IMR-90 (cell line): ENCODE measurements at regions not wholly inside any gene's neighbourhood (a gene's known extent, or its start where the extent isn't known, plus 50 kb on each side); places are given as distances from the start of the nearest gene placed in this dataset.

Experiments
- ATAC-seq: fragments of 200-7000 bp; cut with Tn5 transposase; 2 replicates; pipeline ENCODE4 v1.9.1; 2020; ENCODE audit warnings: low read depth, mild to moderate bottlenecking, moderate library complexity
- BruUV-seq: library from RNA; stranded (reverse); fragments of 400-500 nt; replicated peaks from 2 replicates; lab custom pipeline; 2021; lab: Mats Ljungman, UMichigan
- CTCF ChIA-PET: fragments of 300-600 bp; formaldehyde crosslinking; extraction: SDS; loops from one replicate; lab custom pipeline; 2021; ENCODE audit warnings: antibody characterized with exemption; lab: Yijun Ruan, JAX
- POLR2A ChIA-PET: fragments of 300-600 bp; sonication (Branson Sonifier 250); formaldehyde crosslinking; loops from one replicate; lab custom pipeline; 2022; ENCODE audit warnings: antibody characterized with exemption; ENCODE audit not compliant: unreplicated experiment; lab: Charles Lee
- DNase-seq: peaks from one replicate; pipeline ENCODE4 v3.0.0; 2013
- H2AFZ ChIP-seq: replicated peaks from 2 replicates; pipeline ENCODE3; 2013; ENCODE audit warnings: low read length, mild to moderate bottlenecking; ENCODE audit not compliant: poor library complexity
- H2AK5ac ChIP-seq: 2 replicates; pipeline ENCODE4 v1.6.1; 2013; ENCODE audit warnings: low read depth, low read length, inconsistent platforms
- H2AK9ac ChIP-seq: replicated peaks from 2 replicates; pipeline ENCODE3; 2013; ENCODE audit warnings: mild to moderate bottlenecking, low read depth, low read length, moderate library complexity; ENCODE audit not compliant: poor library complexity
- H2BK120ac ChIP-seq: 2 replicates; pipeline ENCODE4 v1.6.1; 2013; ENCODE audit warnings: low read depth, low read length, inconsistent platforms
- H2BK15ac ChIP-seq: 3 replicates; pipeline ENCODE4 v1.6.1; 2013; ENCODE audit warnings: low read depth, low read length, inconsistent platforms
- H2BK20ac ChIP-seq: 2 replicates; pipeline ENCODE4 v1.6.1; 2013; ENCODE audit warnings: low read depth, mild to moderate bottlenecking, inconsistent platforms, low read length, moderate library complexity
- H2BK5ac ChIP-seq: 2 replicates; pipeline ENCODE4 v1.6.1; 2013; ENCODE audit warnings: mild to moderate bottlenecking, low read depth, low read length, inconsistent platforms; ENCODE audit not compliant: poor library complexity, severe bottlenecking
- H3K14ac ChIP-seq: replicated peaks from 2 replicates; pipeline ENCODE4 v1.6.1; 2013; ENCODE audit warnings: low read depth, low read length, inconsistent platforms
- H3K18ac ChIP-seq: 2 replicates; pipeline ENCODE4 v1.6.1; 2013; ENCODE audit warnings: low read depth, low read length, control low read depth
- H3K23ac ChIP-seq: 2 replicates; pipeline ENCODE4 v1.6.1; 2013; ENCODE audit warnings: low read depth, low read length, inconsistent platforms
- H3K27ac ChIP-seq: 2 replicates; pipeline ENCODE4 v1.5.1; 2013; ENCODE audit warnings: mild to moderate bottlenecking, control low read depth, low read length; ENCODE audit not compliant: insufficient read depth
- H3K27me3 ChIP-seq: 2 replicates; pipeline ENCODE4 v1.6.1; 2013; ENCODE audit warnings: low read length; ENCODE audit not compliant: control insufficient read depth, insufficient read depth
- H3K36me3 ChIP-seq: 2 replicates; pipeline ENCODE4 v1.6.1; 2013; ENCODE audit warnings: low read length, mixed read lengths; ENCODE audit not compliant: control insufficient read depth, insufficient read depth
- H3K4ac ChIP-seq: 2 replicates; pipeline ENCODE4 v1.6.1; 2013; ENCODE audit warnings: low read depth, low read length, inconsistent platforms
- H3K4me1 ChIP-seq: 2 replicates; pipeline ENCODE4 v1.6.1; 2013; ENCODE audit warnings: low read length, mixed read lengths; ENCODE audit not compliant: control insufficient read depth, insufficient read depth
- H3K4me2 ChIP-seq: 2 replicates; pipeline ENCODE4 v1.6.1; 2013; ENCODE audit warnings: low read depth, mild to moderate bottlenecking, control low read depth, low read length, moderate library complexity
- H3K4me3 ChIP-seq: 2 replicates; pipeline ENCODE4 v1.5.1; 2013; ENCODE audit warnings: low read depth, mild to moderate bottlenecking, control low read depth, low read length, moderate library complexity; ENCODE audit not compliant: insufficient read depth
- H3K56ac ChIP-seq: 2 replicates; pipeline ENCODE4 v1.6.1; 2013; ENCODE audit warnings: low read length, inconsistent platforms; ENCODE audit not compliant: insufficient read depth; ENCODE audit errors: extremely low read depth
- H3K79me1 ChIP-seq, 2 experiments: 2 replicates each; pipeline ENCODE4 v1.6.1; 2013; ENCODE audit warnings: low read length in 2 of 2, inconsistent platforms in 1 of 2, low read depth in 1 of 2
- H3K9ac ChIP-seq: 2 replicates; pipeline ENCODE4 v1.6.1; 2013; ENCODE audit warnings: low read depth, low read length, control low read depth
- H3K9me1 ChIP-seq: 2 replicates; pipeline ENCODE4 v1.6.1; 2013; ENCODE audit warnings: low read length, inconsistent platforms; ENCODE audit not compliant: insufficient read depth
- H3K9me3 ChIP-seq: 2 replicates; pipeline ENCODE4 v1.6.1; 2013; ENCODE audit warnings: low read length; ENCODE audit not compliant: control insufficient read depth, insufficient read depth
- H4K20me1 ChIP-seq: 2 replicates; pipeline ENCODE4 v1.6.1; 2013; ENCODE audit warnings: low read length, inconsistent platforms; ENCODE audit not compliant: insufficient read depth
- H4K5ac ChIP-seq: 2 replicates; pipeline ENCODE4 v1.6.1; 2013; ENCODE audit warnings: mild to moderate bottlenecking, low read depth, low read length, control low read depth
- H4K8ac ChIP-seq, 2 experiments: 2 replicates each; pipeline ENCODE4 v1.6.1; 2013; ENCODE audit warnings: low read depth in 2 of 2, low read length in 2 of 2, control low read depth in 1 of 2, inconsistent platforms in 1 of 2
- H4K91ac ChIP-seq: 2 replicates; pipeline ENCODE4 v1.6.1; 2013; ENCODE audit warnings: low read depth, low read length, inconsistent platforms; ENCODE audit not compliant: insufficient read depth
- FOS ChIP-seq: fragments of 150-350 bp; IDR thresholded peaks from 2 replicates; pipeline ENCODE4 v1.6.1; 2016; ENCODE audit warnings: low read depth, low read length
- MXI1 ChIP-seq: IDR thresholded peaks from 2 replicates; pipeline ENCODE4 v1.6.1; 2012; ENCODE audit warnings: low read depth, mild to moderate bottlenecking, low read length, moderate library complexity, borderline replicate concordance
- NFE2L2 ChIP-seq: fragments of 150-350 bp; IDR thresholded peaks from 2 replicates; pipeline ENCODE4 v1.6.1; 2016; ENCODE audit warnings: low read depth, mild to moderate bottlenecking, low read length
- RAD21 ChIP-seq: IDR thresholded peaks from 2 replicates; pipeline ENCODE4 v1.6.1; 2012; ENCODE audit warnings: low read length, improper control_type of control experiment
- RCOR1 ChIP-seq: IDR thresholded peaks from 2 replicates; pipeline ENCODE4 v1.6.1; 2012; ENCODE audit warnings: mild to moderate bottlenecking, low read length, improper control_type of control experiment; ENCODE audit not compliant: insufficient replicate concordance
- dilution Hi-C: fragments of 300-500 bp; cut with HindIII; formaldehyde crosslinking; loops from one replicate; pipeline ENCODE4 v1.14.3; 2018; ENCODE audit warnings: low sequenced_read_pairs; ENCODE audit not compliant: unreplicated experiment
- in situ Hi-C: fragments of 300-500 bp; cut with MboI; formaldehyde crosslinking; loops from 3 replicates; pipeline ENCODE4 v1.14.3; 2019; ENCODE audit warnings: low sequenced_read_pairs, inconsistent platforms, mixed read lengths
- intact Hi-C: fragments of 100-400 bp; cut with micrococcal nuclease; formaldehyde crosslinking; loops from 2 replicates; pipeline ENCODE4 v1.10.0; 2022

- no peak overlapping the region for H2AK5ac ChIP-seq
- DNase-seq (no peak), ATAC-seq (no peak)
- no peak overlapping the region for H2BK20ac ChIP-seq
- H3K23ac ChIP-seq = no peak overlapping the region
- dilution Hi-C loops (no loop called here), in situ Hi-C loops (no loop called here), intact Hi-C loops (no loop called here)
- no peaks in the 10 kb centered on the region for H3K36me3 ChIP-seq
- no peak overlapping the region for H2AK9ac ChIP-seq
- no peak overlapping the region for H3K4ac ChIP-seq
- no peak overlapping the region for H3K27ac ChIP-seq
- H3K9me1 ChIP-seq = no peaks in the 10 kb centered on the region
- H3K4me2 ChIP-seq = no peak overlapping the region
- H3K18ac ChIP-seq = no peak overlapping the region
- no peak overlapping the region for H2AFZ ChIP-seq
- H3K14ac ChIP-seq = no peak overlapping the region
- no peak overlapping the region for H4K5ac ChIP-seq
- no peaks in the 10 kb centered on the region for H3K27me3 ChIP-seq
- H4K20me1 ChIP-seq = no peaks in the 10 kb centered on the region
- H2BK15ac ChIP-seq = no peak overlapping the region
- no peak overlapping the region for H3K9ac ChIP-seq
- no TSS peak for BruUV-seq
- no peak overlapping the region for H3K56ac ChIP-seq
- no peaks in the 10 kb centered on the region for H3K79me1 ChIP-seq
- H2BK5ac ChIP-seq = no peak overlapping the region
- ChIA-PET POLR2A (no interaction called here), CTCF (no interaction called here)
- H3K4me1 ChIP-seq = no peaks in the 10 kb centered on the region
- H4K91ac ChIP-seq = no peak overlapping the region
- TF ChIP-seq RAD21 = no peak
- TF ChIP-seq NFE2L2 = no peak
- TF ChIP-seq FOS = no peak
- TF ChIP-seq MXI1 = no peak
- no peak for TF ChIP-seq RCOR1
- no peak overlapping the region for H4K8ac ChIP-seq
- H2BK120ac ChIP-seq = no peak overlapping the region
- H3K9me3 ChIP-seq = no peaks in the 10 kb centered on the region
- H3K4me3 ChIP-seq = no peak overlapping the region
Observed at GRCh38 chr3:117928836-117929235, 1105.8 kb downstream of the IGSF11 start.
